Progenitor cell of endocrine pancreas (in vitro differentiated cells): ENCODE measurements at regions not wholly inside any gene's neighbourhood (a gene's known extent, or its start where the extent isn't known, plus 50 kb on each side); places are given as distances from the start of the nearest gene placed in this dataset.
A peak's percentile ranks its signal among the peaks of the same experiment; 100 is the strongest.

Experiments used
- DNase-seq: peaks from one replicate; pipeline ENCODE4 v3.0.0; 2021; ENCODE audit warnings: low spot score; ENCODE audit not compliant: unreplicated experiment
- H3K27ac Mint-ChIP-seq: 2 replicates; pipeline ENCODE4 v1.8.0; 2021; ENCODE audit warnings: mild to moderate bottlenecking, moderate library complexity, mixed read lengths
- H3K27me3 Mint-ChIP-seq: 2 replicates; pipeline ENCODE4 v1.8.0; 2021; ENCODE audit warnings: mixed read lengths
- H3K36me3 Mint-ChIP-seq: 2 replicates; pipeline ENCODE4 v1.8.0; 2022; ENCODE audit warnings: mixed read lengths; ENCODE audit not compliant: insufficient read depth
- H3K4me1 Mint-ChIP-seq: 2 replicates; pipeline ENCODE4 v1.8.0; 2021; ENCODE audit warnings: low read depth, mixed read lengths
- H3K4me3 Mint-ChIP-seq: 2 replicates; pipeline ENCODE4 v1.8.0; 2021; ENCODE audit warnings: low read depth, mild to moderate bottlenecking, moderate library complexity, mixed read lengths
- H3K9me3 Mint-ChIP-seq: 2 replicates; pipeline ENCODE4 v1.8.0; 2021; ENCODE audit warnings: low read depth, mixed read lengths
- TF ChIP-seq, protein P1 (sequence below): fragments of 200-600 bp; sonication (generic); IDR thresholded peaks from one replicate; pipeline ENCODE4 v1.5.0; 2021; ENCODE audit warnings: antibody characterized with exemption, mild to moderate bottlenecking; ENCODE audit not compliant: unreplicated experiment

DNA sequence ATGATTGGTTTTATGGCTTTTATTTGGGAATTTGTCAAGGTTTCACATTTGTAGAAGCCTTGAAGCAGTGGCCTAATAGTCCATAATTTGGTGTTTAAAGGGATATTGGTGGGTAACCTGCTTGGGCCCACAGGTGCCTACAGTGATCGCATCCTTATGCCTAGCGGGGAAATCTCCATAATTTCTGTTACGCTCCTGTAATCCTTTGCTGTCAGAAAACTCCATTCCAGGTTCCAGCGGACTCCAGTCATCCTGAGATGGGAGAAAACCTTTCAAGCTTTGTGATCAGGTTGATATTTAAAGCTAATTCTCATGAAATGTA, 257.0 kb upstream of the JADE1 start:
- Mint-ChIP-seq H3K36me3 (no peaks in the 10 kb centered on the region), H3K4me1 (peaks cover 23% of the 10 kb centered on the region), H3K27me3 (no peaks in the 10 kb centered on the region), H3K9me3 (peaks cover 6% of the 10 kb centered on the region), H3K4me3 (no peak overlapping the region), H3K27ac (peak overlapping the region; percentile 99)
- TF ChIP-seq, protein P1, sequence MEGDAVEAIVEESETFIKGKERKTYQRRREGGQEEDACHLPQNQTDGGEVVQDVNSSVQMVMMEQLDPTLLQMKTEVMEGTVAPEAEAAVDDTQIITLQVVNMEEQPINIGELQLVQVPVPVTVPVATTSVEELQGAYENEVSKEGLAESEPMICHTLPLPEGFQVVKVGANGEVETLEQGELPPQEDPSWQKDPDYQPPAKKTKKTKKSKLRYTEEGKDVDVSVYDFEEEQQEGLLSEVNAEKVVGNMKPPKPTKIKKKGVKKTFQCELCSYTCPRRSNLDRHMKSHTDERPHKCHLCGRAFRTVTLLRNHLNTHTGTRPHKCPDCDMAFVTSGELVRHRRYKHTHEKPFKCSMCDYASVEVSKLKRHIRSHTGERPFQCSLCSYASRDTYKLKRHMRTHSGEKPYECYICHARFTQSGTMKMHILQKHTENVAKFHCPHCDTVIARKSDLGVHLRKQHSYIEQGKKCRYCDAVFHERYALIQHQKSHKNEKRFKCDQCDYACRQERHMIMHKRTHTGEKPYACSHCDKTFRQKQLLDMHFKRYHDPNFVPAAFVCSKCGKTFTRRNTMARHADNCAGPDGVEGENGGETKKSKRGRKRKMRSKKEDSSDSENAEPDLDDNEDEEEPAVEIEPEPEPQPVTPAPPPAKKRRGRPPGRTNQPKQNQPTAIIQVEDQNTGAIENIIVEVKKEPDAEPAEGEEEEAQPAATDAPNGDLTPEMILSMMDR = no peak
- no peak for DNase-seq

DNA sequence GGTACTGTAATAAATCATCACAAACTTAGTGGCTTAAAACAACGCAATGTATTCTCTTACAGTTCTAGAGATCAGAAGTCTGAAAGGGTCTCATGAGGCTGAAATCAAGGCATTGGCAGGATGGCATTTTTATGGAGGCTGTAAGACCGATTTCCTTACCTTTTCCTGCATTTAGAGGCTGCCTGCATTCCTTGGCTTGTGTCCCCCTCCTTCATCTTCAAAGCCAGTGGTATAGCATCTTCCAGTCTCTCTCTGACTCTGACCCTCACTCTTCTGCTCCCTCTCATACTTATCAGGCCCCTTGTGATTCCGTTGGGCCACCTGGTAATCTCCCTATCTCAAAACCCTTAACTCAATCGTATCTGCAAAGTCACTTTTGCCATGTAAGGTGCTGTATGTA, 258.2 kb upstream of the JADE1 start:
- no peaks in the 10 kb centered on the region for H3K27me3 Mint-ChIP-seq
- no peak overlapping the region for H3K27ac Mint-ChIP-seq
- DNase-seq = no peak
- no peaks in the 10 kb centered on the region for H3K36me3 Mint-ChIP-seq
- H3K9me3 Mint-ChIP-seq = peaks cover 6% of the 10 kb centered on the region
- peaks cover 17% of the 10 kb centered on the region for H3K4me1 Mint-ChIP-seq
- TF ChIP-seq, protein P1 = no peak
- no peak overlapping the region for H3K4me3 Mint-ChIP-seq

DNA sequence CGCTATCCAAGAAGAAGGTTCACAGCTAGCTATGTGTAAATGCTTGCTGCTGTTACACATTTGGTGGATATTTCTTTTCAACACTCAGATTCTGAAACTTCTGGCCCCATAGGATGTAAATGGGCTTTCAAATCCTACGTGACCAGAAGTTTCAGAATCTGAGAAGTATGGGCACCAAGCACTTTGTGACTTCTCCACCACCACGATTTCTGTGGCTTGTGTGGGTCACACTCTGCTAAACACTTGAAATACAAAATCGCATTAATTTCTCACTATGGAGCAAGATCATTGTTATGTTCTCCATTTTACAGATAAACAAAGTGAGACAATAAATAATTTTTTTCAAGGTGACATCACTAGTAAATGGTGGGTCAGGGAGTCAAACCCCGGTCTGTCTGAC, 259.4 kb upstream of the JADE1 start:
- Mint-ChIP-seq H3K4me3 (no peak overlapping the region), H3K9me3 (peaks cover 6% of the 10 kb centered on the region), H3K27ac (no peak overlapping the region), H3K27me3 (no peaks in the 10 kb centered on the region), H3K4me1 (peaks cover 16% of the 10 kb centered on the region), H3K36me3 (no peaks in the 10 kb centered on the region)
- TF ChIP-seq, protein P1 = no peak
- no peak for DNase-seq

DNA sequence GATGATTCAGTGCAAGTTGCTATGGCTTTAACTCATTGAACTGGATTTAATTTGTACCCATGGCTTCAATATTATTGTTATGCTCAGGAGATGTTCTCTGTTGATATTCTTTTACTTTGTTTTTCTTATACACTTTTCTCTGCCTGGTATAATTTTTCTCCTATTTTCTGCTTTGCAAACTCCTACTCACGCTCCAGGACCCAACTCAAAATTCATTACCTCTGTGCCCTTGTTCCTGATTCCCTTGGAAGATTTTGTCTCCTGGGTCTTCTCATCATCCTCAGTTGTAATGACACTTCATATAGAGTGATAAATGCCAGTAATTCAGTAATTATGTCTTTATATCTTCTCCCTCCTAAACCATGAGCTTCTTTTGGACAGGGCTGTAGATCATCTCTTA, 259.9 kb upstream of the JADE1 start:
- H3K4me3 Mint-ChIP-seq = no peak overlapping the region
- H3K4me1 Mint-ChIP-seq = peaks cover 16% of the 10 kb centered on the region
- no peak for DNase-seq

DNA sequence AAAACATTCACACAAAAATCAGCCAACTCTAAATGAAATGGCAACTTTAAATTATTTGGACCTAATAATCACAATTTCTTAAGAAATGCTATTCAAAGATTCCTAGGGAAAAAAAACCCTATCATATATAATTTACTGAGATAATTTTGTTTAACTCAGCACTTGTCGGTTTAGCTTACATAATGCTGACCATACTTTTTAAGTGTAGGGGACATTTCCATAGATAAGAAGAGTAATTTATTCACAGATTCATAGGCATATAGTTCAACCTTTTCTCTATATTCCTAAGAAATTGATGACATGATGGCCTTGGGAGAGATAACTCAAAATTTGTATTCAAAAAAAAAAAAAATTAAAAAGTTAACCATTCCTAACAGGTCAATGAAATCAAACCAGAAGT, 260.8 kb upstream of the PGRMC2 start:
- Mint-ChIP-seq H3K27me3 (no peaks in the 10 kb centered on the region), H3K9me3 (peaks cover 6% of the 10 kb centered on the region), H3K4me3 (no peak overlapping the region), H3K4me1 (peaks cover 15% of the 10 kb centered on the region), H3K27ac (no peak overlapping the region), H3K36me3 (no peaks in the 10 kb centered on the region)
- no peak for DNase-seq
- TF ChIP-seq, protein P1 = no peak

More for the DNA sequence above, 259.9 kb upstream of the JADE1 start:
- Mint-ChIP-seq H3K9me3 (peaks cover 6% of the 10 kb centered on the region), H3K27ac (no peak overlapping the region), H3K27me3 (no peaks in the 10 kb centered on the region), H3K36me3 (no peaks in the 10 kb centered on the region)
- TF ChIP-seq, protein P1 = no peak
